VCaP (cell line): ENCODE measurements at regions not wholly inside any gene's neighbourhood (a gene's known extent, or its start where the extent isn't known, plus 50 kb on each side); places are given as distances from the start of the nearest gene placed in this dataset.

Source experiments
- H3K27ac ChIP-seq: fragments of 450-650 bp; 2 replicates; pipeline ENCODE4 v1.5.1; 2017
- TF ChIP-seq, protein P1 (sequence below): fragments of 450-650 bp; conservative IDR thresholded peaks from 2 replicates; pipeline ENCODE4 v1.5.1; 2017; ENCODE audit warnings: mild to moderate bottlenecking, moderate library complexity

DNA sequence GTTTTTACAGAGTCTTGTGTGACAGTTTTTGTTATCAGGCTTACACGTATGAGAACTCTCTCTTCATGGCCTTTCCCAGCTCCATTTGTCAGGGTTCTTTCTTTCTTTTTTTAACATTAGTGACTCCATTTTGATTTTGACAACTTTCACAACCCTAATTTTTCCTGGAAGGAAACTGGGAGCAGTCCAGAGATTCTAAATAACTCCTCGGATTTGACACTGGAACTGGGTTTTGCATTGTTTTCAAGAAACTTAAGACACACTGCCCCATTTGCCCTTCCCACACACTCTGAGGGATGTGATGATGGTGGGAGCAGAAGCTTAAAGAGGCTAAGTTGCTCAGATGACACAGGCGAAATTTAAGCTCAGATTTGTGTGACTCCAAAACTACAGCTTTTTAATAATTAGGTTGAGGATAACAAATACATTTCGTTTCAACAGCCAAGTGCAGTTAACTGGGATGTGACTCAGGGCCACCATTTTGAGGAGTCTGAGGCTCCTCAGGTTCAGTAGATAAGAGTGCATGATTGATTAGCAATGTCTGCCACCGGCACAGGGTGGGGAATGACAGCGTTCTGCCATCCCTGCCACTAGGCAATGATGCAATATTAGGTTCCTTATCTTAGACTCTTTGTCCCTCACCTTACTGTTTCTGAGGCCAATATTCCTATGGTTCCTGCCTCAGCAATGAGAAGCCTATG, 95.1 kb upstream of the ATP1A1 start:
- no peak overlapping the region for H3K27ac ChIP-seq
- TF ChIP-seq, protein P1, sequence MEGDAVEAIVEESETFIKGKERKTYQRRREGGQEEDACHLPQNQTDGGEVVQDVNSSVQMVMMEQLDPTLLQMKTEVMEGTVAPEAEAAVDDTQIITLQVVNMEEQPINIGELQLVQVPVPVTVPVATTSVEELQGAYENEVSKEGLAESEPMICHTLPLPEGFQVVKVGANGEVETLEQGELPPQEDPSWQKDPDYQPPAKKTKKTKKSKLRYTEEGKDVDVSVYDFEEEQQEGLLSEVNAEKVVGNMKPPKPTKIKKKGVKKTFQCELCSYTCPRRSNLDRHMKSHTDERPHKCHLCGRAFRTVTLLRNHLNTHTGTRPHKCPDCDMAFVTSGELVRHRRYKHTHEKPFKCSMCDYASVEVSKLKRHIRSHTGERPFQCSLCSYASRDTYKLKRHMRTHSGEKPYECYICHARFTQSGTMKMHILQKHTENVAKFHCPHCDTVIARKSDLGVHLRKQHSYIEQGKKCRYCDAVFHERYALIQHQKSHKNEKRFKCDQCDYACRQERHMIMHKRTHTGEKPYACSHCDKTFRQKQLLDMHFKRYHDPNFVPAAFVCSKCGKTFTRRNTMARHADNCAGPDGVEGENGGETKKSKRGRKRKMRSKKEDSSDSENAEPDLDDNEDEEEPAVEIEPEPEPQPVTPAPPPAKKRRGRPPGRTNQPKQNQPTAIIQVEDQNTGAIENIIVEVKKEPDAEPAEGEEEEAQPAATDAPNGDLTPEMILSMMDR: no peak

DNA sequence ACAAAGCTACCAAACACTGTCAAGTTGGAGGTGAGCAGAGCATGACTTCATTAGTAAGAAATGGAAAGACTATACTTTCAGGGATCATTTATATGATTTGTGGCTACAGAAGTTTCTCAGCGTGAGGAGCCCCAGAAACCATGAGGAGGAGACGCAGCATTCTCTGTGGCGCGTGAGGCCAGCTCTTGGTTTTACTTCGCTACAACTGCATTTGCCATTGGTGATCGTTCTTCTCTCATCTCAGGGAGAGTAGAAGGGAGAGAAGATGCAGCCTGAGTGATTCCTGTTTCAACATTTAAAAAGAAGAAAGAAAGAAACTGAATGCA, 94.5 kb upstream of the ATP1A1 start:
- TF ChIP-seq, protein P1: no peak
- H3K27ac ChIP-seq: no peak overlapping the region

DNA sequence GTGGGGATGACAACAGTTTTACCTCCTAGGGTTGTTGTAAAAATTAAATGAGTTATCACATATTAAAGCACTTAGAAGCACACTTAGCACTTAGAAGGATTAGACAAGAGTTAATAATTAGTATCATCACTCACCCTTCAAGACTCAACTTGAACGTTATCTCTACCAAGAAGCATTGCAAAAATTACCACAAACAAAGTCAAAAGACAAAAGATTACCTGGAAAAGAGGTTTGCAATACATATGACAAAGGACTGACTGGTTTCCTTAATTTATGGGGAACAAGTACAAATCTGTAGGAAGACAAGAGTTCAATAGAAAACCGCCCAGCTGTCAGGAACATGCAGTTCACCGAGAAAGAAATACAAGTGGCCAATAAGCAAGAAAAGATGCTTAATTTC, 93.3 kb upstream of the ATP1A1 start:
- TF ChIP-seq, protein P1: no peak

DNA sequence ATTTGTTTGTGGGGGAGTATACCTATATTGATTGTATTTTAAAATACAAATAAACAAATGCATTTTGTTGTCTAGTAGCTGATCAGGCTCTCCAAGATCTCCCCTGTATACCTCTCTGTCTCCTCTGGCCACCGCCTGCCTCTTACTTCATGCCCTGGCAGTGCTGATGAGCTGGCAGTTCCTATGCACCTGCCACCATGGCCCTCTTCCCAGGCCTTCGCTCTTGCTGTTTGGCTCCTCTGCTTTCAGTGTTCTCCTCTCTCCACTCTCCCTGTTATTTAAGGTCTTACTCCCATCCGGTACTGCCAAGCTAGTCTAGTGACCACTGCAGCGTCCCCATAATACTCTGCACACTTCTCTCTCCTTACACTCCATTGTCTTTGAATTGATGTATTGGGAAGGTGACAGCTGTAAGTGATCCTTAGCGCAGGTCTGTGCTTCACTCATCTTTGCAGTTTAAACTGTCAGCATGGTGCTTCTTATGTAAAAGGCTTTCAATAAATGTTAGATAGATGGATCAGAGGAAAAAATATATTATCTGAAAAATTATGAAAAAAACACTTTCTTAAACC, 88.1 kb upstream of the ATP1A1 start:
- H3K27ac ChIP-seq: no peak overlapping the region
- TF ChIP-seq, protein P1: no peak

More for the DNA sequence above, 93.3 kb upstream of the ATP1A1 start:
- no peak overlapping the region for H3K27ac ChIP-seq

DNA sequence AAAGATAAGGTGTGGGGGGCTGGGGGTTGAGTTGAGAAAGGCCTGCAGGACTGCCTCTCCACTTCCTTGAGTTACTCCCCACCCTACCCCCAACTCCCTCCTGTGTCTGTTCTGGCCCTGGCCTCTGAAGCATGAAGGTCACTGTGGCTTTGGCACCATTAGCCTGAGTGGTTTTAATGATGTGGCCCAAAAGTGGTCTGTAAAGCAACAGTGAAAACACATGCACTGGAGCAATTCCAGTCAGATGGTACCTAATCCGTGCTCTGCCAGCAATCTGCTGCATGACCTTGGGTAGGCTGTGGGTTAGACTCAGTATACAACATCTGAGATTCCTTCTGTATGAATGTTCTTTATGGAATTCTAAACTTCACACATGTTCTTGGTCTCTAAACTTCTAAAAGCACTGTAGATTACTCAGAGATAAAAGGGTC, 86.5 kb upstream of the ATP1A1 start:
- no peak overlapping the region for H3K27ac ChIP-seq
- TF ChIP-seq, protein P1: no peak

DNA sequence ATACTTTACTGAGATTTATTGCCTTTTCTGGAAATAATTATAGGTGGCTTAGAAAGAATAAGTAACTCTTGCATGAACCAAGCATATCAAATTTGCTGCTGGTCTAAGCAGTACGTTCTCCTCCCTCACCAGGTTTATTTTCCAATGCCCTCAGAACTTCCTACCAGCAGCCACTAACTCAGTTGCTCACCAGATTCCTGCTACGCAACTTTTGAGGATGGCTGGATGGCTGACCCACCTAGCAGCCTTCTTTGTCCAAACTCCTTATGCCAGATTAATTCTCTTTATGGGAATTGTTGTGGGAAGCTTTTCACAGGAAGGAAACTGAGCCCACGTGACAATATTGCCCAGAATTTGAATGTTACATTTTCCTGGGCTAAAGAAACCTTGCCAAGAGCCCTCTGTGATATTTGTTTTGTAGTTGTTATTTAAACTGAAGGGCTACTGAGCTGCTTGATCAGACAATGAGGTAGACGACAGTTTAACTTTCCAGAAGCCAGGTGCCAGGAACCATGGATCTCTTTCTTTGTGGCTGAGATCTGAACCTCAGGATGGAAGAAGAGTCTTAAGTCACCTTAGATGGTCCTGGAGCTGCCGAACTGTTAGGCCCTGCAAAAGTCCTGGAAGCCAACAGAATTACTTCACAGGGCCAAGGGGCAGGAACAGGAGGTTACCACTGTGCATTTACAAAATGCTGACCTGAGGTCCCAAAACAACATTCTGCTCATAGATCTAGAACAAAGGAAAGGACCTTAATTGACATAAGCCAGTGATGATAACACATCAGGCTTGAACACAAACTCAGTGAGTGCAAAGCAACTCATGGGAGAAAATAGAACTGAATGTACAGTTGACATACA, 85.5 kb upstream of the ATP1A1 start:
- TF ChIP-seq, protein P1: no peak
- H3K27ac ChIP-seq: no peak overlapping the region

DNA sequence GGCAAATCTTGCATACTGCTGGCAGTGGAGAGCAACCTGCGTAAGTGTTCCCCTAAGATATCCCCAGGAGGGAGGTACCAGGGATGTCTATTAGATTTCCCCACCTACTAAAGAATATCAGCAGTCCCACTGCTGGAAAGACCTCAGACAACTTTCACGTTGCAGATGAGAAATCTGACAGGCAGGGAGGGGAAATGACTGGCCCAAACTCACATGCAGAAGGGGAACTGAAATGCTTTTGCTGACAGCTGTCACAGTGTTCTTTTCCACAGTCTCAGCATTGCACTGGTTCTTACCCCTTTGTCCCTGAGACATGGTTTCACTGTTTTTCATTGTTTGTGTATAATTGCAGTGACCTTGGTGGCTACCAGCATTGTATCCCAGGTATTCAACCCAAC, 84.8 kb upstream of the ATP1A1 start:
- no peak overlapping the region for H3K27ac ChIP-seq
- TF ChIP-seq, protein P1: no peak
